H1 (cell line): ENCODE measurements at regions not wholly inside any gene's neighbourhood (a gene's known extent, or its start where the extent isn't known, plus 50 kb on each side); places are given as distances from the start of the nearest gene placed in this dataset.

ENCODE experiments used
- EP300 ChIP-seq, 2 experiments: IDR thresholded peaks; 1 replicate in 1 of 2; 2 replicates in 1 of 2; pipeline ENCODE4 v1.6.1; 2011 to 2012; ENCODE audit warnings: low read depth in 2 of 2, low read length in 2 of 2, mild to moderate bottlenecking in 2 of 2, borderline replicate concordance in 1 of 2, inconsistent platforms in 1 of 2, moderate library complexity in 1 of 2

DNA sequence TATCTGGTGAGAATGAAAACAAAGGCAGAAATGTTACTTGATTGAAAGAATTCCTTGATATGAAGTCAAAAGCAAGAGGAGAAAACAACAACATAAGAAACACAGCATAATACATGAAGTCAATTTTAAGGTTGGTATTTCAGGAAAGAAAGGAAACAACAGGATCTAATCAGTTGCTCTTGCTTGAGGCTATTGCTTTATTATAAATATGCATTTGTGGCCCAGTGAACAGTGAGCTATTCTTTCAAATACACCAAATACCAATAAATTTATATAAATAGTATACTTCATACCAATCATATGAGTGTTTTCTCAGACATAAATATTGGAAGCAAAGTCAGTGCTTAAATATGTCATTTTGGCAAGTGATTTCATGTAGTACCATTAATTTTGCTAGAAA is 806.6 kb downstream of the NXPH1 start (continued):
- no peak for TF ChIP-seq EP300 (IDR thresholded peaks at IDR 0.05; ENCODE audit: borderline replicate concordance in 1 of 2, low read depth in 2 of 2, low read length in 2 of 2)
